Thyroid gland (tissue), 4 donors: ENCODE measurements at regions not wholly inside any gene's neighbourhood (a gene's known extent, or its start where the extent isn't known, plus 50 kb on each side); places are given as distances from the start of the nearest gene placed in this dataset.

Experiments used
- DNase-seq, 2 donors: peaks; one replicate each; pipeline ENCODE4 v3.0.0-alpha.2; 2019
- H3K27ac ChIP-seq, 3 donors: fragments of 200-600 bp; sonication (generic); 1 replicate in 2 of 3; 2 replicates in 1 of 3; pipeline ENCODE4 v1.5.1; 2016 to 2019; ENCODE audit warnings: mild to moderate bottlenecking in 1 of 3, moderate library complexity in 1 of 3
- H3K27me3 ChIP-seq: fragments of 200-600 bp; sonication (generic); one replicate; pipeline ENCODE4 v1.5.1; 2019
- H3K36me3 ChIP-seq, 2 donors: fragments of 200-600 bp; sonication (generic); one replicate each; pipeline ENCODE4 v1.5.1; 2016 to 2019
- H3K4me1 ChIP-seq, 2 donors: fragments of 200-600 bp; sonication (generic); one replicate each; pipeline ENCODE4 v1.5.1; 2017 to 2019
- H3K4me3 ChIP-seq, 3 donors: fragments of 200-600 bp; sonication (generic); replicated peaks in 1 of 3; 1 replicate in 2 of 3; 2 replicates in 1 of 3; pipeline ENCODE4 v1.5.1; 2016; ENCODE audit warnings: mild to moderate bottlenecking in 1 of 3
- H3K9me3 ChIP-seq: fragments of 200-600 bp; sonication (generic); one replicate; pipeline ENCODE4 v1.5.1; 2017
- POLR2A ChIP-seq, 2 donors: fragments of 450-650 bp; IDR thresholded peaks; one replicate each; pipeline ENCODE4 v1.6.1; 2017; ENCODE audit warnings: antibody characterized with exemption in 2 of 2, mild to moderate bottlenecking in 2 of 2, moderate library complexity in 1 of 2
- WGBS, 2 donors: methylation state at CpG; one replicate each; pipeline ENCODE4 v1.1.5; 2017; 5-methylcytosine and 5-hydroxymethylcytosine counted together
- intact Hi-C: fragments of 100-400 bp; cut with DNase I; formaldehyde crosslinking; loops from one replicate; pipeline ENCODE4 v1.15.1; 2023
- TF ChIP-seq, protein P1 (sequence below), 6 experiments: fragments of 200-600 bp in 3 of 6; fragments of 450-650 bp in 3 of 6; sonication (generic) in 3 of 6; IDR thresholded peaks; one replicate each; pipeline ENCODE4 v1.5.1; 2016 to 2019; ENCODE audit warnings: antibody characterized with exemption in 6 of 6, mild to moderate bottlenecking in 2 of 6, inconsistent platforms in 1 of 6, moderate library complexity in 1 of 6

DNA sequence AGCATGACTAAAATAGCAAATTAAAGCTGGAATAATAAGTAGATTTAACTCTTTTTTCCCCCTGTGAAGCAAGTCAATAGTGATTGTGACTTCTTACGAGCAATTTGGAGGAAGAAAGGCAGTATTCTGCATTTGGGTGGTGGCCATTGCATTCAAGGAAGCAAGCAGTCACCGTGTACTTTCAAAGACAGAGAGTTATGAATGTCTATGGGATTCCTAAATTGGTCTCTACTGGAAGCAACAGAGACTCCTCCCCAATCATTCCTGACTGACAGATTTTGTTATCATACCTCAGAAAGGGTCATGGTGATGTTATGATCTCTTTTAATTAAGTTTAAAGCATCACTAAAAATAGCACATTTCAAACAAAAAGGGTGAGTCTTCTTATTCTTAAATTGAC is 287.2 kb upstream of the KITLG start:
- DNase-seq, result no peak
- H3K27ac ChIP-seq, result no peak overlapping the region
- no peaks in the 10 kb centered on the region for H3K9me3 ChIP-seq
- H3K36me3 ChIP-seq, result no peaks in the 10 kb centered on the region
- intact Hi-C loops, result no loop called here
- WGBS, 2 donors, result 80 to 84% methylated on average over 2 of the region's 2 CpGs
- TF ChIP-seq, protein P1, sequence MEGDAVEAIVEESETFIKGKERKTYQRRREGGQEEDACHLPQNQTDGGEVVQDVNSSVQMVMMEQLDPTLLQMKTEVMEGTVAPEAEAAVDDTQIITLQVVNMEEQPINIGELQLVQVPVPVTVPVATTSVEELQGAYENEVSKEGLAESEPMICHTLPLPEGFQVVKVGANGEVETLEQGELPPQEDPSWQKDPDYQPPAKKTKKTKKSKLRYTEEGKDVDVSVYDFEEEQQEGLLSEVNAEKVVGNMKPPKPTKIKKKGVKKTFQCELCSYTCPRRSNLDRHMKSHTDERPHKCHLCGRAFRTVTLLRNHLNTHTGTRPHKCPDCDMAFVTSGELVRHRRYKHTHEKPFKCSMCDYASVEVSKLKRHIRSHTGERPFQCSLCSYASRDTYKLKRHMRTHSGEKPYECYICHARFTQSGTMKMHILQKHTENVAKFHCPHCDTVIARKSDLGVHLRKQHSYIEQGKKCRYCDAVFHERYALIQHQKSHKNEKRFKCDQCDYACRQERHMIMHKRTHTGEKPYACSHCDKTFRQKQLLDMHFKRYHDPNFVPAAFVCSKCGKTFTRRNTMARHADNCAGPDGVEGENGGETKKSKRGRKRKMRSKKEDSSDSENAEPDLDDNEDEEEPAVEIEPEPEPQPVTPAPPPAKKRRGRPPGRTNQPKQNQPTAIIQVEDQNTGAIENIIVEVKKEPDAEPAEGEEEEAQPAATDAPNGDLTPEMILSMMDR (IDR thresholded peaks at IDR 0.05), result no peak
- TF ChIP-seq POLR2A (IDR thresholded peaks at IDR 0.05), result no peak
- H3K4me3 ChIP-seq, result no peak overlapping the region
- H3K4me1 ChIP-seq, result no peaks in the 10 kb centered on the region
- H3K27me3 ChIP-seq, result no peaks in the 10 kb centered on the region

- DNase-seq, result no peak
- no peaks in the 10 kb centered on the region for H3K9me3 ChIP-seq
- intact Hi-C loops, result no loop called here
- TF ChIP-seq POLR2A (IDR thresholded peaks at IDR 0.05), result no peak
- TF ChIP-seq, protein P1 (IDR thresholded peaks at IDR 0.05), result no peak
- WGBS, 2 donors, result 88 to 90% methylated on average over 4 of the region's 4 CpGs
- no peak overlapping the region for H3K4me3 ChIP-seq
- H3K27me3 ChIP-seq, result no peaks in the 10 kb centered on the region
- H3K4me1 ChIP-seq, result no peaks in the 10 kb centered on the region
- no peak overlapping the region for H3K27ac ChIP-seq
- no peaks in the 10 kb centered on the region for H3K36me3 ChIP-seq
Observed at GRCh38 chr12:88866881-88867280, 286.6 kb upstream of the KITLG start.

DNA sequence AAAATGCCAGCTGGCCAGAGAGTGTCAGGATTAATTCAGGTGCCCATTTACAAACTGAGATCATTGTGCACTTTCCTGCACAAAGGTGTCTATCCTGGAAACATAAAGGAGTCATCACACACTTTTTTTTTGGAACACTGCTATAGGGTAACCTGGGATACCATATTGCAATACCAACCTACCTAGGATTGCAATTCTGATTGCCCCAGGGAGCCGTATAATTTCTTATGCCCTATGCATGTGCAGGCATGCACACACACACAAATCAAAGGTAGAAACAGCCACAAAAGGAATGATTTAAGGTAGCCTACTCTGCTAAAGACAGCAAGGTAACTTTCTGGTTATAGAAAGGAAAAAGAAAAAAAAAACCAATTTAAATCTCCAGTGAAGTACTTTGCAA is 285.3 kb upstream of the KITLG start:
- H3K9me3 ChIP-seq, result no peaks in the 10 kb centered on the region
- 96 to 100% methylated on average over 1 of the region's 1 CpG for WGBS, 2 donors
- TF ChIP-seq, protein P1 (IDR thresholded peaks at IDR 0.05), result no peak
- no peak for TF ChIP-seq POLR2A (IDR thresholded peaks at IDR 0.05)
- no peak overlapping the region for H3K27ac ChIP-seq
- DNase-seq, result no peak
- no peaks in the 10 kb centered on the region for H3K36me3 ChIP-seq
- H3K4me1 ChIP-seq, result no peaks in the 10 kb centered on the region
- intact Hi-C loops, result no loop called here
- no peak overlapping the region for H3K4me3 ChIP-seq
- H3K27me3 ChIP-seq, result no peaks in the 10 kb centered on the region

DNA sequence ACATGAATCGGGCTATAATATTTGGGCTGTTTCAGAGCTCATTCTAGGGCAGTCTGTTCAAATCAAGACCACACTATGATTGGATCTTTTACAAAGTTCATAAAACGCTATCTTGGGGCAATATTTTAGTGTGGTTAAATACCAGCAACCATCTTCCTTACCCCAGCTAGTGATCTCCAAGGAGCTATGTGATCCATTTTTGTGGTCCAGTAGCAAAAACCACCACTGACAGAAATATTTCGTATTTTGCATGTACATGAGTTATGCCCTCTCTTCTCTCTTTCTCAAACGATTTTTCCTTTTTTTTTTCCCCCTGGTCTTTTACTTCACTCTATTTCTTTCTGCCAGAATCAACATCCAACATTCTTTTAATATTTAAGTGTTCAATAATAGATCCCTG is 280.6 kb upstream of the KITLG start:
- Histone ChIP-seq H3K36me3 (no peaks in the 10 kb centered on the region), H3K27me3 (no peaks in the 10 kb centered on the region), H3K9me3 (no peaks in the 10 kb centered on the region), H3K4me3 (no peak overlapping the region), H3K4me1 (no peaks in the 10 kb centered on the region), H3K27ac (no peak overlapping the region)
- intact Hi-C loops, result no loop called here
- TF ChIP-seq, protein P1 (IDR thresholded peaks at IDR 0.05), result no peak
- no peak for TF ChIP-seq POLR2A (IDR thresholded peaks at IDR 0.05)
- WGBS, 2 donors, result 78 to 82% methylated on average over 4 of the region's 4 CpGs
- no peak for DNase-seq

DNA sequence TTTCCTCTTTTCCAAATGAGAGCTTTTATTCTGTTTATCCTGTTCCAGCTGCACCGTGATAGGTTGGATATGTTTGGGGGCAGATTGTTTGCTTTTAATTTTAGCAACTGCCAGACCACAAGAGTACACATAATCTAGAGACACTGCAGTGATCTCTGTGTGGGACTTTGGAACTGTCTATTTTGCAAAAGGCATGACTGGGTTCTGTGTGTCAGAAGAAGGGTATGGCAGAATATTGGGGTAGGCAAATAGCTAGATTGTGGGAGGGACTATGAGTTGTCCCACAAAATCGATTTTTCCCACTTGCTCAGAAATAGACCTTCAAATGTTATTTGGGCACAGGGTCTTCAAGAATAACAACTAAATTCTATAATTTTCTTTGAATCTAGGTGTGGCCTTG is 275.9 kb upstream of the KITLG start:
- H3K4me3 ChIP-seq, result no peak overlapping the region
- intact Hi-C loops, result no loop called here
- WGBS, 2 donors, result 82 to 90% methylated on average over 2 of the region's 2 CpGs
- no peaks in the 10 kb centered on the region for H3K9me3 ChIP-seq
- DNase-seq, result no peak
- no peaks in the 10 kb centered on the region for H3K27me3 ChIP-seq
- H3K36me3 ChIP-seq, result no peaks in the 10 kb centered on the region
- H3K27ac ChIP-seq, result no peak overlapping the region
- H3K4me1 ChIP-seq, result no peaks in the 10 kb centered on the region
- TF ChIP-seq, protein P1 (IDR thresholded peaks at IDR 0.05), result no peak
- TF ChIP-seq POLR2A (IDR thresholded peaks at IDR 0.05), result no peak
